Peyer's patch (tissue), 4 donors: ENCODE measurements at regions not wholly inside any gene's neighbourhood (a gene's known extent, or its start where the extent isn't known, plus 50 kb on each side); places are given as distances from the start of the nearest gene placed in this dataset.

ENCODE experiments used
- CTCF ChIP-seq, 6 experiments: fragments of 450-650 bp in 4 of 6; fragments of 200-600 bp in 2 of 6; sonication (generic) in 1 of 6; IDR thresholded peaks; one replicate each; pipeline ENCODE4 v1.5.1; 2017 to 2019; ENCODE audit warnings: antibody characterized with exemption in 6 of 6, mild to moderate bottlenecking in 3 of 6, moderate library complexity in 1 of 6
- POLR2A ChIP-seq, 2 donors: fragments of 450-650 bp; IDR thresholded peaks; one replicate each; pipeline ENCODE4 v1.5.1; 2017; ENCODE audit warnings: antibody characterized with exemption in 2 of 2, mild to moderate bottlenecking in 2 of 2, moderate library complexity in 2 of 2

GRCh38 chr4:144421839-144422565 lies 224.0 kb upstream of the HHIP start:
- TF ChIP-seq CTCF (IDR thresholded peaks at IDR 0.05) (no peak), POLR2A (IDR thresholded peaks at IDR 0.05) (no peak)
